Neutrophil (primary cell): ENCODE measurements at regions not wholly inside any gene's neighbourhood (a gene's known extent, or its start where the extent isn't known, plus 50 kb on each side); places are given as distances from the start of the nearest gene placed in this dataset.

Experiments
- H3K27ac ChIP-seq: fragments of 200-600 bp; sonication (generic); 2 replicates; pipeline ENCODE4 v1.5.1; 2016; ENCODE audit warnings: mild to moderate bottlenecking, moderate library complexity
- H3K27me3 ChIP-seq: fragments of 200-600 bp; sonication (generic); 2 replicates; pipeline ENCODE4 v1.6.0; 2016; ENCODE audit warnings: mild to moderate bottlenecking
- H3K36me3 ChIP-seq: fragments of 200-600 bp; sonication (generic); 2 replicates; pipeline ENCODE4 v1.5.1; 2017
- H3K4me1 ChIP-seq, 2 experiments: fragments of 200-600 bp in 1 of 2; sonication (generic) in 1 of 2; 1 replicate in 1 of 2; 2 replicates in 1 of 2; pipeline versions ENCODE4 v1.5.1 to v1.6.1; 2013 to 2016; ENCODE audit warnings: low read depth in 1 of 2, low read length in 1 of 2, mild to moderate bottlenecking in 1 of 2, moderate library complexity in 1 of 2; ENCODE audit not compliant: control insufficient read depth in 1 of 2, insufficient read depth in 1 of 2
- H3K4me3 ChIP-seq, 2 experiments: fragments of 200-600 bp in 1 of 2; sonication (generic) in 1 of 2; 1 replicate in 1 of 2; 2 replicates in 1 of 2; pipeline ENCODE4 v1.5.1; 2013 to 2016; ENCODE audit warnings: low read depth in 1 of 2, low read length in 1 of 2, mild to moderate bottlenecking in 1 of 2, moderate library complexity in 1 of 2
- H3K9me3 ChIP-seq: fragments of 200-600 bp; sonication (generic); 2 replicates; pipeline ENCODE4 v1.5.1; 2016
- TF ChIP-seq, protein P1 (sequence below): fragments of 200-600 bp; sonication (generic); IDR thresholded peaks from 2 replicates; pipeline ENCODE4 v1.5.1; 2016; ENCODE audit warnings: antibody characterized with exemption

DNA sequence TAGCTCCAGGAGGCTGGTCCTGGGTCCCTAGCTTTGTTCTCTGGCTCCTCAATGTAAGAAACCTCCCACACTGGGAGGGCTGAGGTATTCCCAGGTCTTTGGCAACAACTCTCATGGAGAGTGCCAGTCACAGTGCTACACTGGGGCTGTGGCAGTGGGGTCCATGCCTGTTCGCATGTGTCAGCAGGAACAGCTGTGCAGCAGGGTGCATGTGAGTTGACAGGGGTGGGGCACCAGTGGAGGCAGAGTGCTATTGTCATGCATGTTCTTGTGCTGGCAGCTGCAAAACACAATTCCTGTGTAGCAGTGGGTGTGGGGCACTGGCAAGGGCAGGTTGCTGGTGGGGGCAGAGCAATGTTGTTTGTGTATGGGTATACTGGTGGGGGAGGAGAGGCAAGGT, 246.0 kb downstream of the CXXC4 start:
- TF ChIP-seq, protein P1, sequence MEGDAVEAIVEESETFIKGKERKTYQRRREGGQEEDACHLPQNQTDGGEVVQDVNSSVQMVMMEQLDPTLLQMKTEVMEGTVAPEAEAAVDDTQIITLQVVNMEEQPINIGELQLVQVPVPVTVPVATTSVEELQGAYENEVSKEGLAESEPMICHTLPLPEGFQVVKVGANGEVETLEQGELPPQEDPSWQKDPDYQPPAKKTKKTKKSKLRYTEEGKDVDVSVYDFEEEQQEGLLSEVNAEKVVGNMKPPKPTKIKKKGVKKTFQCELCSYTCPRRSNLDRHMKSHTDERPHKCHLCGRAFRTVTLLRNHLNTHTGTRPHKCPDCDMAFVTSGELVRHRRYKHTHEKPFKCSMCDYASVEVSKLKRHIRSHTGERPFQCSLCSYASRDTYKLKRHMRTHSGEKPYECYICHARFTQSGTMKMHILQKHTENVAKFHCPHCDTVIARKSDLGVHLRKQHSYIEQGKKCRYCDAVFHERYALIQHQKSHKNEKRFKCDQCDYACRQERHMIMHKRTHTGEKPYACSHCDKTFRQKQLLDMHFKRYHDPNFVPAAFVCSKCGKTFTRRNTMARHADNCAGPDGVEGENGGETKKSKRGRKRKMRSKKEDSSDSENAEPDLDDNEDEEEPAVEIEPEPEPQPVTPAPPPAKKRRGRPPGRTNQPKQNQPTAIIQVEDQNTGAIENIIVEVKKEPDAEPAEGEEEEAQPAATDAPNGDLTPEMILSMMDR: no peak
- no peaks in the 10 kb centered on the region for H3K36me3 ChIP-seq
- no peak overlapping the region for H3K27ac ChIP-seq
- H3K4me3 ChIP-seq: no peak overlapping the region
- no peaks in the 10 kb centered on the region for H3K9me3 ChIP-seq
- H3K27me3 ChIP-seq: no peaks in the 10 kb centered on the region
- H3K4me1 ChIP-seq: no peaks in the 10 kb centered on the region

DNA sequence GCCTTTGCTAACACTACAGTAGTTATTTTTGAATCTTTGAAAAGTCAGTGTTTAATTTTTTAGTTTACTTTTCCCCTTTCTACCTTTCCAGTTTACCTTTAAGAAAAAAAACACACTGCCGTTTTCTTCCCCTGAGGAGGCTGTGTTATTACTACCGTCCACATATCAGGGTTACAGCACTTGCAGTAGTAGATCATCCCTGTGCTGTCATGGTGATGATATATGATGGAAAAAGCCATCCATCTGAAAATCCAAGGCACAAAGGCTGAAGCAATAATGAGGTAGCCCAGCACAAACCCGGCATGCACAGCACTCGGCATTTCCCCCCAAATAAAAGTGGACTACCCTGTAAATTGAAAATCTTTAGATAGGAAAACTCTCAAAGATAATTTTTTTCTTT, 258.7 kb downstream of the CXXC4 start:
- Histone ChIP-seq H3K4me3 (no peak overlapping the region), H3K27me3 (no peaks in the 10 kb centered on the region), H3K36me3 (no peaks in the 10 kb centered on the region), H3K4me1 (no peaks in the 10 kb centered on the region), H3K9me3 (no peaks in the 10 kb centered on the region), H3K27ac (no peak overlapping the region)
- TF ChIP-seq, protein P1: no peak

DNA sequence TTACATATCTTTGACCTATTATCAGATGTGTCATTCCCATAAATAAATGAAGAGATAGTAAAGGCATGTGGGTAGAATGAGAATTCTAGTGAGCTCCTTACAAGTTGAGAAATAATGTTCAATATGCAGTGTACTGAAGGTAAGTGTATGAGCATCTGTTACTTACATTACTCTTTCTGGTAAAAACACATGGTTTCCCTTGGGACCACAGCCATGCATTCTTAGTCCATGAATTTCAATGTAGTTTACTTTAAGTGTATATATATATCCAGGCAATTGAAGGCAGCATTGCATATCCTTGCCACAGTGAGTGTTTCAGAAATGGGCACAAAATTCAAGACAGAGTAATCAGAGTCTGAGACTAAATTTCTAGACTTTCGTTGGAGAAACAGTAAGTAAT, 277.2 kb downstream of the CXXC4 start:
- Histone ChIP-seq H3K36me3 (no peaks in the 10 kb centered on the region), H3K27ac (no peak overlapping the region), H3K9me3 (no peaks in the 10 kb centered on the region), H3K4me3 (no peak overlapping the region), H3K4me1 (no peaks in the 10 kb centered on the region), H3K27me3 (no peaks in the 10 kb centered on the region)
- TF ChIP-seq, protein P1: no peak

GRCh38 chr4:104211657-104212056, 283.0 kb downstream of the CXXC4 start:
- Histone ChIP-seq H3K9me3 (no peaks in the 10 kb centered on the region), H3K4me1 (no peaks in the 10 kb centered on the region), H3K4me3 (no peak overlapping the region), H3K27ac (no peak overlapping the region), H3K36me3 (no peaks in the 10 kb centered on the region), H3K27me3 (no peaks in the 10 kb centered on the region)
- TF ChIP-seq, protein P1: no peak

GRCh38 chr4:104210420-104210819, 284.3 kb downstream of the CXXC4 start:
- TF ChIP-seq, protein P1: no peak
- Histone ChIP-seq H3K36me3 (no peaks in the 10 kb centered on the region), H3K4me1 (no peaks in the 10 kb centered on the region), H3K27ac (no peak overlapping the region), H3K27me3 (no peaks in the 10 kb centered on the region), H3K4me3 (no peak overlapping the region), H3K9me3 (no peaks in the 10 kb centered on the region)

DNA sequence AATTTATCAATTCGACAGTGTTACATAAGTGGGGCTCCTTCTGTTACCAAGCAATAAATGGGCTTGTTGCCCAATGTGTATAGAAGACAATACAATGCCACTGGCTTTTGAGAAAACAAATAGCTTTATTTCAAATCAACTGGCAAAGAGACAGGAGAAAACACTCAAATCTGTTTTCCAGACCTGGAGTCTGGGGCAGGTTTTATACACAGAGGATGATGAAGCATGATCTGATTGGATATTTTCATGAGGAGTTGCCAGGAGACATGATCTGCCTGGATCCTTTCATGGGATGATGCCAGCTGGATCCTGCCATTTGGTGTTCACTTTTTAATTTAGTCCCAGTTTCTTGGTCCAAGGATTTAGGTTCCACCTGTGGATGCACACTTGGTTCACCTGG, 287.9 kb downstream of the CXXC4 start:
- H3K4me1 ChIP-seq: no peaks in the 10 kb centered on the region
- H3K4me3 ChIP-seq: no peak overlapping the region
- TF ChIP-seq, protein P1: no peak
- no peaks in the 10 kb centered on the region for H3K9me3 ChIP-seq
- H3K27me3 ChIP-seq: no peaks in the 10 kb centered on the region
- H3K36me3 ChIP-seq: no peaks in the 10 kb centered on the region
- H3K27ac ChIP-seq: no peak overlapping the region
